ENCODE measurements at regions not wholly inside any gene's neighbourhood (a gene's known extent, or its start where the extent isn't known, plus 50 kb on each side); places are given as distances from the start of the nearest gene placed in this dataset.

DNA sequence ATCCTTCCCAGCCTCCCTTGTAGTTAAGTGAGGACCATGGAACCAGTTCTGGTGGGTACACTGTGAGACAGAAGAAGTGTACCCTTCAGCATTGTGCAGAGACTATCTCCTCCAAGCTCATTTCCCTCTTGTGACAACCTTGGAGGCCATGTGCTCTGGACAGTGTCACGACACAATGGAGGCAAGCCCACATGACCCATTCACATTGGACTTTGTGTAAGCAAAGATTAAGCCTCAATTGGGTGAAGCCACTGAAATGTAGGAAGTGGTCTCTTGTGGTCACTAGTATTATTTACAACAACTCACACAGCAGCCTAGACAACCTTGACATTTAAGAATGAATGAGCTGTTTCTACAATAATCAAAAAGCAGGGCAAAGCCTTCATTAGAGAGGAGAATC, 124.2 kb downstream of the INHBA start:
- Histone ChIP-seq H3K36me3 (no peaks in the 10 kb centered on the region), H3K27ac (no peak overlapping the region), H3K4me1 (no peaks in the 10 kb centered on the region), H3K27me3 (no peaks in the 10 kb centered on the region), H3K4me3 (no peak overlapping the region), H3K9me3 (no peaks in the 10 kb centered on the region)
- no peak for DNase-seq (ENCODE audit: low spot score)
- TF ChIP-seq, protein P1, sequence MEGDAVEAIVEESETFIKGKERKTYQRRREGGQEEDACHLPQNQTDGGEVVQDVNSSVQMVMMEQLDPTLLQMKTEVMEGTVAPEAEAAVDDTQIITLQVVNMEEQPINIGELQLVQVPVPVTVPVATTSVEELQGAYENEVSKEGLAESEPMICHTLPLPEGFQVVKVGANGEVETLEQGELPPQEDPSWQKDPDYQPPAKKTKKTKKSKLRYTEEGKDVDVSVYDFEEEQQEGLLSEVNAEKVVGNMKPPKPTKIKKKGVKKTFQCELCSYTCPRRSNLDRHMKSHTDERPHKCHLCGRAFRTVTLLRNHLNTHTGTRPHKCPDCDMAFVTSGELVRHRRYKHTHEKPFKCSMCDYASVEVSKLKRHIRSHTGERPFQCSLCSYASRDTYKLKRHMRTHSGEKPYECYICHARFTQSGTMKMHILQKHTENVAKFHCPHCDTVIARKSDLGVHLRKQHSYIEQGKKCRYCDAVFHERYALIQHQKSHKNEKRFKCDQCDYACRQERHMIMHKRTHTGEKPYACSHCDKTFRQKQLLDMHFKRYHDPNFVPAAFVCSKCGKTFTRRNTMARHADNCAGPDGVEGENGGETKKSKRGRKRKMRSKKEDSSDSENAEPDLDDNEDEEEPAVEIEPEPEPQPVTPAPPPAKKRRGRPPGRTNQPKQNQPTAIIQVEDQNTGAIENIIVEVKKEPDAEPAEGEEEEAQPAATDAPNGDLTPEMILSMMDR (IDR thresholded peaks at IDR 0.05), result no peak

DNA sequence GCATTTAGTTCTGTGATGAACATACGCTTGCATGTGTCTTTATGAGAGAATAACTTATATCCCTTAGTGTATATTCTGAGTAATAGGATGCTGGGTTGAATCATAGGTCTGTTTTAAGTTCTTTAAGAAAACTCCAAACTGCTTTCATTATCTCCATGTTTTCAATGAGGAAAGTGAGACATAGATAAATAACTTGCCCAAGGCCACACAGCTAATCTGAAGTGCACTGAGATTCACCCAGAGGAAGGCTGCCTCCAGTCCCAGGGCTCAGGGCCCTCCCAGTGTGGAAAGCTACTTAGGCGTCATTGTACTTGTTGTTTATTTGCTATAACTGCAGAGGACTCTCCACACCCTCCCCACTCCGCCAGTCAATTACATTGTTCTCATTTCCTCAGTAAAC, 126.7 kb downstream of the INHBA start:
- no peaks in the 10 kb centered on the region for H3K9me3 ChIP-seq
- H3K36me3 ChIP-seq, result no peaks in the 10 kb centered on the region
- H3K4me3 ChIP-seq, result no peak overlapping the region
- DNase-seq (ENCODE audit: low spot score), result no peak
- no peak overlapping the region for H3K27ac ChIP-seq
- no peaks in the 10 kb centered on the region for H3K4me1 ChIP-seq
- no peaks in the 10 kb centered on the region for H3K27me3 ChIP-seq
- TF ChIP-seq, protein P1 (IDR thresholded peaks at IDR 0.05), result no peak

DNA sequence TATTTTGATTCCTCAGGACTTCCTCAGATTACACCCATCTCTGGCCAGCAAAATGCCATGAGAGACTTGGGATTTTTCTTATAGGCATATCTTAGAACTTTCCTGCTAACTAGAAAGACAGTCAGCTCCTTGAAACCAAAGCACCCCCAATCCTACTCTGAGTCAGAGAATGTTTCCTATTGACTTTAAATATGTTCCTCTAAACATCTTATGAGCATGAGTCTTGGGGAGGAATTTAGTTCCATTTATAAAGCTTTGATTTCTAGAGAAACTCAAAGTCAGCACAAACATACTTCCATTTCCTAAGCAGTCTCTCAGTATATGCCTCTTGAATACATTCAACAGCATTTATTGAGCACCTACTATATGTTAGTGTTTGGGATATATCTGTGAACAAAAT, 128.5 kb downstream of the INHBA start:
- Histone ChIP-seq H3K4me1 (no peaks in the 10 kb centered on the region), H3K36me3 (no peaks in the 10 kb centered on the region), H3K4me3 (no peak overlapping the region), H3K9me3 (no peaks in the 10 kb centered on the region), H3K27me3 (no peaks in the 10 kb centered on the region), H3K27ac (no peak overlapping the region)
- no peak for DNase-seq (ENCODE audit: low spot score)
- TF ChIP-seq, protein P1 (IDR thresholded peaks at IDR 0.05), result no peak

DNA sequence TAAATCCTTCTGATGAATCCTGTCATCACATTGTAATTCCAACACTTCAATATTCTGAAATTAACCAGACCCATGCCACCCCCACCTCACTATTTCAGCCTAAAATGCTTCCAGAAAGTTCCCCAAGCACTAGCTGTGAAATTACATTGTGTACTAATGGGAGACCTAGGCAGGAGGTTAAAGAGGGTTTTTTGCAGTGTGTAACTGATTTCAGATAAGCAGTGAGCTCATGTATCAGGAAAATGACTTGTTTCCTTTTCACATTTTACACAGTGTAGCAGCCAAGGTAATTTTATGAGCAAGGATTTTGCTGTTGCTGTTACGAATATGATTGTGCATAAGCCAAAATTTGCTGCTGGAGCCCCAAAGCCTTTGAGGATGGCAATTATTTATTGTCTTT, 129.0 kb downstream of the INHBA start:
- TF ChIP-seq, protein P1 (IDR thresholded peaks at IDR 0.05), result no peak
- Histone ChIP-seq H3K9me3 (no peaks in the 10 kb centered on the region), H3K27me3 (no peaks in the 10 kb centered on the region), H3K27ac (no peak overlapping the region), H3K36me3 (no peaks in the 10 kb centered on the region), H3K4me1 (no peaks in the 10 kb centered on the region), H3K4me3 (no peak overlapping the region)
- DNase-seq (ENCODE audit: low spot score), result no peak

DNA sequence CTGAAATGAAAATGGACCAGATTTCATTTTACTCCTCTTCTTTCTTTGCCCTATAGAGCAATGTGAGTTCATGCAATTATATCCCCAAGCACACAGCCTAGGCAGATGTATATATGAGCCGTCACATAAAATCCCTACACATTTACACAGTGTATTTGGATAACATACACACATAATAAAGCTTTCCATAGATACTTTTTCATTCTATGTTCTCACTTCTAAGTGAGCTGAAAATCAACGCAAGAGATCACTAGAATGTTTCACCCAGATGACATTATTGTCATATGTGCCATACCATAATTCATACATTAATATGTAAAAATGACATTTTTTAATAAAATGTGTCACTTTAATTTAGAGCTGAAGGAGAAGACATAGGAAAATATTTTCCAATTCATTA, 129.4 kb downstream of the INHBA start:
- Histone ChIP-seq H3K36me3 (no peaks in the 10 kb centered on the region), H3K27me3 (no peaks in the 10 kb centered on the region), H3K27ac (no peak overlapping the region), H3K4me3 (no peak overlapping the region), H3K9me3 (no peaks in the 10 kb centered on the region), H3K4me1 (no peaks in the 10 kb centered on the region)
- no peak for DNase-seq (ENCODE audit: low spot score)
- TF ChIP-seq, protein P1 (IDR thresholded peaks at IDR 0.05), result no peak

DNA sequence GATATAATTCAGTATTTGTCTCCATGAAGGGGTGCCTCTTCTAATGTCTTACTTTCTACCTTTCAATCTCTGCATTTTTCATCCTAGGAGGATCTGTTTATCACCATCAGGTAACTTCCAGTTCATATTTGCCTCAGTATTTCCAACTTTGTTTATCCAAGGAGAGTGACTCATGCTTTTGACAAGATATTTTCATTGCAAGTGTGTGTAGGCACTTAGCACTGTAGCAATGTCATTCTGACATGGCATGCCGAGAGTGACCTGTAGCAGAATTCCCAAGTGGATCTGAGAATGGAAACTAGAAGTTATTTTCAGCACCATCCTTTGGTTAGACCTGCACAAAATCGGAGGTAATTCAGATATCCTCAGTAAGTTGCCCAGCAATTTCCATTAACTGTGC, 129.9 kb downstream of the INHBA start:
- no peaks in the 10 kb centered on the region for H3K4me1 ChIP-seq
- H3K4me3 ChIP-seq, result no peak overlapping the region
- H3K9me3 ChIP-seq, result no peaks in the 10 kb centered on the region
- H3K27me3 ChIP-seq, result no peaks in the 10 kb centered on the region
- no peaks in the 10 kb centered on the region for H3K36me3 ChIP-seq
- no peak overlapping the region for H3K27ac ChIP-seq
- DNase-seq (ENCODE audit: low spot score), result no peak
- TF ChIP-seq, protein P1 (IDR thresholded peaks at IDR 0.05), result no peak
